ENCODE measurements at regions not wholly inside any gene's neighbourhood (a gene's known extent, or its start where the extent isn't known, plus 50 kb on each side); places are given as distances from the start of the nearest gene placed in this dataset.
"Not testable (repeated sequence)": the region's sequence is repeated elsewhere in the genome, so short reads cannot be mapped to it uniquely, and the experiment has no call there.

- DNase-seq (ENCODE audit: low read depth in 1 of 2, low spot score in 2 of 2); H3K79me2 ChIP-seq (ENCODE audit: control insufficient read depth in 1 of 2, insufficient read depth in 2 of 2, low read length in 2 of 2); POLR2A ChIA-PET (ENCODE audit: partially characterized antibody); H2BK20ac ChIP-seq (ENCODE audit: low read length); H3K56ac ChIP-seq (replicated peaks; ENCODE audit: insufficient read length, low read depth, low read length); H3K23me2 ChIP-seq (ENCODE audit: low read depth, low read length); H3K4me3 ChIP-seq (ENCODE audit: extremely low read depth in 1 of 4, insufficient read depth in 2 of 4, low read depth in 3 of 4, low read length in 4 of 4); H2BK15ac ChIP-seq (ENCODE audit: low read length); H3K27ac ChIP-seq (ENCODE audit: low read depth, low read length); H4K8ac ChIP-seq (ENCODE audit: extremely low read depth, insufficient read depth, low read length); H3K9me3 ChIP-seq (ENCODE audit: insufficient read depth in 2 of 2, low read depth in 1 of 2, low read length in 1 of 2); H3K4me2 ChIP-seq (ENCODE audit: insufficient read depth in 1 of 2, low read depth in 2 of 2, low read length in 2 of 2); H4K91ac ChIP-seq (replicated peaks; ENCODE audit: insufficient read length, low read length); H3K4ac ChIP-seq (replicated peaks; ENCODE audit: insufficient read length, low read depth, low read length); H3K9ac ChIP-seq (replicated peaks in 1 of 4; ENCODE audit: extremely low read depth in 1 of 4, low read depth in 3 of 4, low read length in 3 of 4); H3K27me3 ChIP-seq (replicated peaks in 1 of 4; ENCODE audit: control insufficient read depth in 3 of 4, extremely low read depth in 1 of 4, insufficient read depth in 3 of 4, low read length in 3 of 4); H3K18ac ChIP-seq (ENCODE audit: extremely low read depth, low read length); H3K23ac ChIP-seq (ENCODE audit: insufficient read length); H2AK5ac ChIP-seq (ENCODE audit: low read depth, low read length); H3K36me3 ChIP-seq (ENCODE audit: control insufficient read depth in 2 of 4, insufficient read depth in 4 of 4, low read length in 3 of 4); H2BK5ac ChIP-seq (ENCODE audit: low read depth, low read length); H2BK12ac ChIP-seq (ENCODE audit: low read depth, low read length); H4K5ac ChIP-seq (ENCODE audit: insufficient read length, low read depth, low read length); H2BK120ac ChIP-seq (replicated peaks; ENCODE audit: low read depth, low read length); H3K14ac ChIP-seq (ENCODE audit: insufficient read length); H3K79me1 ChIP-seq (ENCODE audit: low read depth, low read length); H2AFZ ChIP-seq (ENCODE audit: low read length); H3K4me1 ChIP-seq (replicated peaks in 1 of 4; ENCODE audit: control insufficient read depth in 3 of 4, insufficient read depth in 4 of 4, low read length in 3 of 4); FAIRE-seq; H4K20me1 ChIP-seq (replicated peaks in 1 of 2; ENCODE audit: control insufficient read depth in 1 of 2, insufficient read depth in 2 of 2, low read length in 2 of 2): not testable (repeated sequence)
- CTCF ChIA-PET (ENCODE audit: partially characterized antibody), result interaction anchor here (0.6 kb wide), 1 partner anchor 554 kb away, joined by 5 read pairs; no protein-coding TSS in a partner anchor
- 87% methylated on average over 6 of the region's 6 CpGs; no CpG with 5 or more reads in 1 of the 2 experiments for WGBS, 2 experiments (ENCODE audit: extremely low coverage in 1 of 2, insufficient coverage in 1 of 2, insufficient read length in 1 of 2, insufficient replicate concordance in 2 of 2, low coverage in 1 of 2, low lambda C conversion rate in 2 of 2, missing lambda C conversion rate in 1 of 2)
Observed at GRCh38 chr5:82969221-82969976, 107.8 kb downstream of the TMEM167A start.

Measured in H1 (cell line).